ENCODE measurements at regions not wholly inside any gene's neighbourhood (a gene's known extent, or its start where the extent isn't known, plus 50 kb on each side); places are given as distances from the start of the nearest gene placed in this dataset.

DNA sequence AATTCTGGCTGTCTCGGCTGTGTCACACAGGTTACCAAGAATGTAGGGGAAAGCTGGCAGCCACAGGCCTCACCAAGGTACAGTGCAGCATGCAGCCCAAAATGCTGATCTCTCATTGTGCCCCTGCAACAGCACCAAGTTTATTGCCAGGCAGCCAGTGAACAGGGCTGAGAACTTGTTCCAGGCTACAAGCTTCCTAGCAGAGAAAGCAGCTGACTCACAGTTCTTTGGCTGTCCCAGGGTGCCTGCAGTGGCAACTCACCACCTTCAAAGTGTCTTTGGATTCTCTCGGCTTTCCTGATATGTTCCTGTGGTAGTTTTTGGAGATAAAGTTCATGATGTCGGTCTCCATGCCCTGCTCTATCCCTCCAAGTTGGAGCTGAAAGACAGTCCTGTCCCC is 719.1 kb upstream of the ANO3 start:
- no peak for TF ChIP-seq GABPA (IDR thresholded peaks at IDR 0.05; ENCODE audit: low read depth)
- no peak for TF ChIP-seq POLR2AphosphoS5 (IDR thresholded peaks at IDR 0.05; ENCODE audit: low read depth)
- TF ChIP-seq SPI1 (IDR thresholded peaks at IDR 0.05; ENCODE audit: borderline replicate concordance, low read depth): no peak
- TF ChIP-seq, protein P1, sequence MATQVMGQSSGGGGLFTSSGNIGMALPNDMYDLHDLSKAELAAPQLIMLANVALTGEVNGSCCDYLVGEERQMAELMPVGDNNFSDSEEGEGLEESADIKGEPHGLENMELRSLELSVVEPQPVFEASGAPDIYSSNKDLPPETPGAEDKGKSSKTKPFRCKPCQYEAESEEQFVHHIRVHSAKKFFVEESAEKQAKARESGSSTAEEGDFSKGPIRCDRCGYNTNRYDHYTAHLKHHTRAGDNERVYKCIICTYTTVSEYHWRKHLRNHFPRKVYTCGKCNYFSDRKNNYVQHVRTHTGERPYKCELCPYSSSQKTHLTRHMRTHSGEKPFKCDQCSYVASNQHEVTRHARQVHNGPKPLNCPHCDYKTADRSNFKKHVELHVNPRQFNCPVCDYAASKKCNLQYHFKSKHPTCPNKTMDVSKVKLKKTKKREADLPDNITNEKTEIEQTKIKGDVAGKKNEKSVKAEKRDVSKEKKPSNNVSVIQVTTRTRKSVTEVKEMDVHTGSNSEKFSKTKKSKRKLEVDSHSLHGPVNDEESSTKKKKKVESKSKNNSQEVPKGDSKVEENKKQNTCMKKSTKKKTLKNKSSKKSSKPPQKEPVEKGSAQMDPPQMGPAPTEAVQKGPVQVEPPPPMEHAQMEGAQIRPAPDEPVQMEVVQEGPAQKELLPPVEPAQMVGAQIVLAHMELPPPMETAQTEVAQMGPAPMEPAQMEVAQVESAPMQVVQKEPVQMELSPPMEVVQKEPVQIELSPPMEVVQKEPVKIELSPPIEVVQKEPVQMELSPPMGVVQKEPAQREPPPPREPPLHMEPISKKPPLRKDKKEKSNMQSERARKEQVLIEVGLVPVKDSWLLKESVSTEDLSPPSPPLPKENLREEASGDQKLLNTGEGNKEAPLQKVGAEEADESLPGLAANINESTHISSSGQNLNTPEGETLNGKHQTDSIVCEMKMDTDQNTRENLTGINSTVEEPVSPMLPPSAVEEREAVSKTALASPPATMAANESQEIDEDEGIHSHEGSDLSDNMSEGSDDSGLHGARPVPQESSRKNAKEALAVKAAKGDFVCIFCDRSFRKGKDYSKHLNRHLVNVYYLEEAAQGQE (IDR thresholded peaks at IDR 0.05; ENCODE audit: insufficient replicate concordance, low read depth): no peak
- TF ChIP-seq, protein P2, sequence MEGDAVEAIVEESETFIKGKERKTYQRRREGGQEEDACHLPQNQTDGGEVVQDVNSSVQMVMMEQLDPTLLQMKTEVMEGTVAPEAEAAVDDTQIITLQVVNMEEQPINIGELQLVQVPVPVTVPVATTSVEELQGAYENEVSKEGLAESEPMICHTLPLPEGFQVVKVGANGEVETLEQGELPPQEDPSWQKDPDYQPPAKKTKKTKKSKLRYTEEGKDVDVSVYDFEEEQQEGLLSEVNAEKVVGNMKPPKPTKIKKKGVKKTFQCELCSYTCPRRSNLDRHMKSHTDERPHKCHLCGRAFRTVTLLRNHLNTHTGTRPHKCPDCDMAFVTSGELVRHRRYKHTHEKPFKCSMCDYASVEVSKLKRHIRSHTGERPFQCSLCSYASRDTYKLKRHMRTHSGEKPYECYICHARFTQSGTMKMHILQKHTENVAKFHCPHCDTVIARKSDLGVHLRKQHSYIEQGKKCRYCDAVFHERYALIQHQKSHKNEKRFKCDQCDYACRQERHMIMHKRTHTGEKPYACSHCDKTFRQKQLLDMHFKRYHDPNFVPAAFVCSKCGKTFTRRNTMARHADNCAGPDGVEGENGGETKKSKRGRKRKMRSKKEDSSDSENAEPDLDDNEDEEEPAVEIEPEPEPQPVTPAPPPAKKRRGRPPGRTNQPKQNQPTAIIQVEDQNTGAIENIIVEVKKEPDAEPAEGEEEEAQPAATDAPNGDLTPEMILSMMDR (IDR thresholded peaks at IDR 0.05; ENCODE audit: insufficient read depth, low read length): no peak
- H3K4me3 ChIP-seq (replicated peaks; ENCODE audit: insufficient read depth, low read length): no peak overlapping the region
- no peaks in the 10 kb centered on the region for H3K27me3 ChIP-seq (ENCODE audit: insufficient read depth, poor library complexity, severe bottlenecking)
- H3K27ac ChIP-seq (replicated peaks): no peak overlapping the region
- no peak for DNase-seq (ENCODE audit: low read depth in 1 of 2, low spot score in 1 of 2)

DNA sequence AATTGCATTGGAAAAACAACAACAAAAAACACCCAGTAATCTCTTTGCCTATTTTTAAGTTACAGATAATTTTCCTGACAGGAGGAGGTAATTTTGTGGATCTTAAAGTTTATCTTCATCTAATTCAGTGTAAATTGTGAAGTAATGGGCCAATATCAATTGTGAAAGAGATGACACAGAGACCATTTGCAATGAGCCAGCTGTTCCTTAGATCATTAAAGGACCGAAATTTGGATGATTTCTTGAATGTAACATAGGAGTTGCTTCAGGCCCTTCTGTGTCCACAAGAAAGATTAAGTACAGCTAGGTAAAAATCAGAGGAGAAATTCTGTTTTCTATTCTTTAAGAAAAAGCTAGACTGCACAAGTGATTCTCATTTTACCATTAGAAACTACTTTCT is 718.5 kb upstream of the ANO3 start:
- no peak overlapping the region for H3K4me3 ChIP-seq (replicated peaks; ENCODE audit: insufficient read depth, low read length)
- TF ChIP-seq, protein P1 (IDR thresholded peaks at IDR 0.05; ENCODE audit: insufficient replicate concordance, low read depth): no peak
- no peak for TF ChIP-seq SPI1 (IDR thresholded peaks at IDR 0.05; ENCODE audit: borderline replicate concordance, low read depth)
- TF ChIP-seq POLR2AphosphoS5 (IDR thresholded peaks at IDR 0.05; ENCODE audit: low read depth): no peak
- TF ChIP-seq GABPA (IDR thresholded peaks at IDR 0.05; ENCODE audit: low read depth): no peak
- TF ChIP-seq, protein P2 (IDR thresholded peaks at IDR 0.05; ENCODE audit: insufficient read depth, low read length): no peak
- H3K27me3 ChIP-seq (ENCODE audit: insufficient read depth, poor library complexity, severe bottlenecking): no peaks in the 10 kb centered on the region
- no peak overlapping the region for H3K27ac ChIP-seq (replicated peaks)
- no peak for DNase-seq (ENCODE audit: low read depth in 1 of 2, low spot score in 1 of 2)

DNA sequence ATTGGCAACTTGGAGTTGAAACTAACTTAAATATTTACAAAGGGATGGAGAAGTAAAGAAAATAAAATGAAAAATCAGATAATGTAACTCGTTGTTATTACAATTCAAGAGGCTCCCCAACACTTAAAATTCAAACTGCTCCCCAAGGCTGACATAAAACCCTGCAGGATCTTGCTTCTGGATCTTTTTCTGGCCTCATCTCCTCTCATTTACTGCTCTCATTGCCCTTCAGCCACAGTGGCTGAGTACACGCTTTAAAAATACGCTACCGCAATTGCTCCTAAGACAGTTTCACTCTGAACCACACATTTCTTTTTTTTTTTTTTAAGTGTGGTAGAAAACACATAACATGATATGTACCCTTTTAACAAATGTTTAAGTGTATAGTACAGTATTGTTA is 718.1 kb upstream of the ANO3 start:
- Histone ChIP-seq H3K27ac (replicated peaks) (no peak overlapping the region), H3K4me3 (replicated peaks; ENCODE audit: insufficient read depth, low read length) (no peak overlapping the region), H3K27me3 (ENCODE audit: insufficient read depth, poor library complexity, severe bottlenecking) (no peaks in the 10 kb centered on the region)
- TF ChIP-seq, protein P2 (IDR thresholded peaks at IDR 0.05; ENCODE audit: insufficient read depth, low read length): no peak
- no peak for TF ChIP-seq GABPA (IDR thresholded peaks at IDR 0.05; ENCODE audit: low read depth)
- TF ChIP-seq SPI1 (IDR thresholded peaks at IDR 0.05; ENCODE audit: borderline replicate concordance, low read depth): no peak
- TF ChIP-seq POLR2AphosphoS5 (IDR thresholded peaks at IDR 0.05; ENCODE audit: low read depth): no peak
- TF ChIP-seq, protein P1 (IDR thresholded peaks at IDR 0.05; ENCODE audit: insufficient replicate concordance, low read depth): no peak
- no peak for DNase-seq (ENCODE audit: low read depth in 1 of 2, low spot score in 1 of 2)
